LNCAP (cell line): ENCODE measurements at regions not wholly inside any gene's neighbourhood (a gene's known extent, or its start where the extent isn't known, plus 50 kb on each side); places are given as distances from the start of the nearest gene placed in this dataset.

Source experiments
- CTCF ChIP-seq: fragments of 450-650 bp; IDR thresholded peaks from 2 replicates; pipeline ENCODE4 v1.5.1; 2017; ENCODE audit warnings: mild to moderate bottlenecking

- no peak for TF ChIP-seq CTCF
These were observed 355.3 kb downstream of the NFIB start for GRCh38 chr9:13958672-13959071.

- no peak for TF ChIP-seq CTCF
These were observed 356.9 kb downstream of the NFIB start for GRCh38 chr9:13957089-13957488.

- no peak for TF ChIP-seq CTCF
These were observed 357.8 kb downstream of the NFIB start for GRCh38 chr9:13956107-13956506.

GRCh38 chr9:13952906-13953305 lies 361.0 kb downstream of the NFIB start:
- TF ChIP-seq CTCF, result no peak

GRCh38 chr9:13948037-13948436 lies 365.9 kb downstream of the NFIB start:
- TF ChIP-seq CTCF, result no peak

- no peak for TF ChIP-seq CTCF
These were observed 370.8 kb downstream of the NFIB start for GRCh38 chr9:13943176-13943575.

- no peak for TF ChIP-seq CTCF
These were observed 371.2 kb downstream of the NFIB start for GRCh38 chr9:13942695-13943094.

- no peak for TF ChIP-seq CTCF
These were observed 371.7 kb downstream of the NFIB start for GRCh38 chr9:13942201-13942600.
